K562 (cell line): ENCODE measurements at regions not wholly inside any gene's neighbourhood (a gene's known extent, or its start where the extent isn't known, plus 50 kb on each side); places are given as distances from the start of the nearest gene placed in this dataset.

Experiments used
- ATAC-seq: fragments of 200-7000 bp; cut with Tn5 transposase; 3 replicates; pipeline ENCODE4 v1.9.1; 2020; ENCODE audit warnings: moderate library complexity
- BruUV-seq: library from RNA; stranded (reverse); fragments of 400-500 nt; replicated peaks from 2 replicates; lab custom pipeline; 2021; lab: Mats Ljungman, UMichigan
- CTCF ChIA-PET: fragments of 300-600 bp; formaldehyde crosslinking; extraction: SDS; loops from one replicate; lab custom pipeline; 2021; ENCODE audit warnings: low intra/inter-chr PET ratio; lab: Yijun Ruan, JAX
- POLR2A ChIA-PET: fragments of 300-600, 350-650 bp; sonication (Branson Sonifier 250); formaldehyde crosslinking; extraction: SDS; loops from one replicate; lab custom pipeline; 2021; ENCODE audit warnings: antibody characterized with exemption, inconsistent platforms; lab: Yijun Ruan, JAX
- DNase-seq, 4 experiments: peaks; one replicate each; pipeline versions ENCODE4 v3.0.0 to v3.0.0-alpha.2; 2011 to 2018; ENCODE audit warnings: low spot score in 3 of 4, mixed read lengths in 3 of 4; ENCODE audit errors: extremely low read depth in 1 of 4
- FAIRE-seq: peaks from 2 replicates; lab custom pipeline; 2011; peaks lifted over from hg19 to GRCh38; lab: Jason Lieb, UNC
- H2AFZ ChIP-seq: 2 replicates; pipeline ENCODE4 v1.6.0; 2011; ENCODE audit warnings: low read depth, low read length, control low read depth, inconsistent platforms
- H3K27ac ChIP-seq: fragments of 200-600 bp; 3 replicates; pipeline ENCODE4 v1.8.0; 2011; ENCODE audit warnings: low read depth, mild to moderate bottlenecking, control low read depth, inconsistent platforms, low read length, moderate library complexity, mixed read lengths; ENCODE audit errors: extremely low read depth
- H3K27me3 ChIP-seq, 2 experiments: fragments of 300-600 bp in 1 of 2; 2 replicates in 1 of 2; 3 replicates in 1 of 2; pipeline versions ENCODE4 v1.6.0 to v1.8.0; 2011; ENCODE audit warnings: inconsistent platforms in 2 of 2, low read length in 2 of 2, mild to moderate bottlenecking in 1 of 2, mixed read lengths in 1 of 2, moderate library complexity in 1 of 2; ENCODE audit not compliant: control insufficient read depth in 2 of 2, insufficient read depth in 2 of 2
- H3K36me3 ChIP-seq: fragments of 300-600 bp; 3 replicates; pipeline ENCODE4 v1.8.0; 2011; ENCODE audit warnings: mild to moderate bottlenecking, low read length, inconsistent platforms; ENCODE audit not compliant: control insufficient read depth, insufficient read depth
- H3K4me1 ChIP-seq, 2 experiments: fragments of 200-600 bp in 1 of 2; replicated peaks in 1 of 2; 2 replicates in 1 of 2; 3 replicates in 1 of 2; pipeline versions ENCODE4 v1.5.1 to v1.8.0; 2011; ENCODE audit warnings: inconsistent platforms in 2 of 2, low read length in 2 of 2, mild to moderate bottlenecking in 1 of 2, mixed read lengths in 1 of 2, moderate library complexity in 1 of 2; ENCODE audit not compliant: control insufficient read depth in 2 of 2, insufficient read depth in 2 of 2
- H3K4me2 ChIP-seq: 2 replicates; pipeline ENCODE4 v1.6.1; 2011; ENCODE audit warnings: low read length, control low read depth, inconsistent platforms, mixed read lengths; ENCODE audit not compliant: insufficient read depth
- H3K4me3 ChIP-seq: fragments of 200-600 bp; sonication (generic), shearing (Covaris generic); 2 replicates; pipeline ENCODE4 v1.5.1; 2016; ENCODE audit warnings: control low read depth, inconsistent platforms
- H3K79me2 ChIP-seq: fragments of 200-600 bp; 3 replicates; pipeline ENCODE4 v1.8.0; 2011; ENCODE audit warnings: low read length, inconsistent platforms; ENCODE audit not compliant: control insufficient read depth, insufficient read depth
- H3K9ac ChIP-seq, 2 experiments: 2 replicates each; pipeline versions ENCODE4 v1.6.0 to v1.6.1; 2011; ENCODE audit warnings: low read depth in 2 of 2, low read length in 2 of 2, control low read depth in 1 of 2, inconsistent platforms in 1 of 2, mild to moderate bottlenecking in 1 of 2, mixed read lengths in 1 of 2; ENCODE audit not compliant: insufficient read depth in 1 of 2
- H3K9me1 ChIP-seq: one replicate; pipeline ENCODE4 v1.6.0; 2011; ENCODE audit warnings: inconsistent platforms, mild to moderate bottlenecking, low read length, moderate library complexity; ENCODE audit not compliant: control insufficient read depth, insufficient read depth
- H3K9me3 ChIP-seq: replicated peaks from 2 replicates; pipeline ENCODE4 v1.5.1; 2011; ENCODE audit warnings: low read depth, low read length, inconsistent platforms; ENCODE audit not compliant: control insufficient read depth, insufficient read depth
- H4K20me1 ChIP-seq: replicated peaks from 2 replicates; pipeline ENCODE4 v1.6.1; 2011; ENCODE audit warnings: low read length, inconsistent platforms, mixed read lengths; ENCODE audit not compliant: control insufficient read depth, insufficient read depth
- BHLHE40 ChIP-seq: IDR thresholded peaks from 2 replicates; pipeline ENCODE4 v1.6.1; 2011; ENCODE audit warnings: low read length, improper control_type of control experiment
- E2F1 ChIP-seq: sonication (generic); formaldehyde crosslinking; IDR thresholded peaks from 2 replicates; pipeline ENCODE4 v1.8.1; 2023; ENCODE audit warnings: mild to moderate bottlenecking, missing genetic modification reagents, moderate library complexity
- E4F1 ChIP-seq: fragments of 250-450 bp; sonication (Bioruptor Pico); IDR thresholded peaks from 2 replicates; pipeline ENCODE4 v1.5.0; 2021; ENCODE audit warnings: mild to moderate bottlenecking, borderline replicate concordance
- HIVEP1 ChIP-seq: fragments of 250-450 bp; sonication (Bioruptor Pico); IDR thresholded peaks from 2 replicates; pipeline ENCODE4 v1.4.0; 2020; ENCODE audit warnings: mild to moderate bottlenecking
- HLTF ChIP-seq: fragments of 450-650 bp; IDR thresholded peaks from 2 replicates; pipeline ENCODE4 v1.6.1; 2016
- NR2C2 ChIP-seq, 2 experiments: fragments of 200-800 bp in 1 of 2; sonication (Bioruptor generic) in 1 of 2; sonication (generic) in 1 of 2; formaldehyde crosslinking in 1 of 2; IDR thresholded peaks; 2 replicates each; pipeline versions ENCODE4 v1.6.1 to v1.8.0; 2016 to 2022; ENCODE audit warnings: mild to moderate bottlenecking in 1 of 2, missing compliant biosample characterization in 1 of 2, missing genetic modification characterization in 1 of 2, missing genetic modification reagents in 1 of 2
- PRPF4 ChIP-seq: fragments of 200-400 bp; formaldehyde crosslinking; IDR thresholded peaks from one replicate; pipeline ENCODE4 v1.6.1; 2017; ENCODE audit warnings: low read length, low read depth, mild to moderate bottlenecking; ENCODE audit not compliant: insufficient read depth, poor library complexity, severe bottlenecking
- TARDBP ChIP-seq: fragments of 450-650 bp; IDR thresholded peaks from 2 replicates; pipeline ENCODE4 v1.6.1; 2016
- ZFP36 ChIP-seq: fragments of 150-350 bp; IDR thresholded peaks from 2 replicates; pipeline ENCODE4 v1.6.1; 2018; ENCODE audit warnings: low read length, low read depth; ENCODE audit not compliant: partially characterized antibody
- ZNF212 ChIP-seq: fragments of 450-650 bp; formaldehyde crosslinking; IDR thresholded peaks from 2 replicates; pipeline ENCODE4 v1.4.0; 2020; ENCODE audit warnings: mild to moderate bottlenecking
- ZNF445 ChIP-seq: fragments of 250-450 bp; sonication (Bioruptor Pico); IDR thresholded peaks from 2 replicates; pipeline ENCODE4 v1.4.0; 2020; ENCODE audit warnings: low read depth, mild to moderate bottlenecking, moderate library complexity
- ZNF699 ChIP-seq: fragments of 250-450 bp; sonication (Bioruptor Pico); IDR thresholded peaks from 2 replicates; pipeline ENCODE4 v1.8.0; 2021; ENCODE audit warnings: mild to moderate bottlenecking, moderate library complexity; ENCODE audit not compliant: insufficient replicate concordance
- WGBS: fragments of 100-300 bp; shearing (Covaris generic); methylation state at CpG from one replicate; pipeline ENCODE4 v1.1.6; 2016; ENCODE audit warnings: low coverage, mixed read lengths; ENCODE audit not compliant: insufficient coverage; ENCODE audit errors: missing lambda C conversion rate; 5-methylcytosine and 5-hydroxymethylcytosine counted together
- in situ Hi-C: fragments of 300-500 bp; cut with MboI; formaldehyde crosslinking; loops from 4 replicates; pipeline ENCODE4 v1.15.0; 2018; ENCODE audit warnings: inconsistent platforms, mixed read lengths
- intact Hi-C: fragments of 100-400 bp; cut with micrococcal nuclease; formaldehyde crosslinking; loops from 2 replicates; pipeline ENCODE4 v1.14.2; 2022
- TF ChIP-seq, protein P1 (sequence below): fragments of 450-650 bp; IDR thresholded peaks from one replicate; pipeline ENCODE4 v1.6.1; 2018; ENCODE audit warnings: mild to moderate bottlenecking, moderate library complexity; ENCODE audit not compliant: partially characterized antibody

DNA sequence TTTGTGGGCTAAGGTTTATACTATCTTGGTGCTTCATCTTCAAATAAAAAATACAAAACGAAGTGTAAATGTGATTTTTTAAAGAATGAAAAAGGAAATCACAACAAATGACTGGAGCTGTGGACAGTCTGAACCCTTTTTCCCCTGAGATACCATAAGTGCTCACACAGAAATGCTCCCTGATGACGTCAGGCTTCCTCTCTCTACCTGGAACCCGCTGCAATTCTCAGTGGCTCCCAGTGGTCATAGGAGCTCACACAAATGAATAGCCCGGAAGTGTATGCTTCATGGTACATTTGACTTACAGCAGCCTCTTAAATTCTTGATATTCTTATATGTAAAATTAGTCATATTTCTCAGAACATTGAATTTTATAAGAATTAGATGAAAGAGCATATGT lies 249.7 kb upstream of the GYPC start:
- H4K20me1 ChIP-seq = no peaks in the 10 kb centered on the region
- peak in 1 of 4 experiments; percentile 1 for DNase-seq
- no peak overlapping the region for H3K27ac ChIP-seq
- H3K9me1 ChIP-seq = no peaks in the 10 kb centered on the region
- H3K79me2 ChIP-seq = no peaks in the 10 kb centered on the region
- H3K4me2 ChIP-seq = no peak overlapping the region
- intact Hi-C loops (no loop called here), in situ Hi-C loops (no loop called here)
- ChIA-PET POLR2A (no interaction called here), CTCF (no interaction called here)
- BruUV-seq = no TSS peak
- FAIRE-seq = no peak
- ATAC-seq = no peak
- H3K9me3 ChIP-seq = no peaks in the 10 kb centered on the region
- WGBS = 0% methylated on average over 4 of the region's 4 CpGs
- no peaks in the 10 kb centered on the region for H3K27me3 ChIP-seq
- no peaks in the 10 kb centered on the region for H3K36me3 ChIP-seq
- H2AFZ ChIP-seq = no peak overlapping the region
- TF ChIP-seq TARDBP (no peak), ZNF445 (CRISPR knock-in tag) (no peak), HLTF (no peak), PRPF4 (no peak), E4F1 (no peak), HIVEP1 (CRISPR knock-in tag) (no peak), ZNF699 (CRISPR knock-in tag) (no peak), ZFP36 (no peak), ZNF212 (CRISPR knock-in tag) (no peak), BHLHE40 (no peak), E2F1 (CRISPR knock-in tag) (no peak), NR2C2 (CRISPR knock-in tag; IDR thresholded peaks at IDR 0.05) (no peak), NR2C2 (tag; IDR thresholded peaks at IDR 0.05) (no peak)
- TF ChIP-seq, protein P1, sequence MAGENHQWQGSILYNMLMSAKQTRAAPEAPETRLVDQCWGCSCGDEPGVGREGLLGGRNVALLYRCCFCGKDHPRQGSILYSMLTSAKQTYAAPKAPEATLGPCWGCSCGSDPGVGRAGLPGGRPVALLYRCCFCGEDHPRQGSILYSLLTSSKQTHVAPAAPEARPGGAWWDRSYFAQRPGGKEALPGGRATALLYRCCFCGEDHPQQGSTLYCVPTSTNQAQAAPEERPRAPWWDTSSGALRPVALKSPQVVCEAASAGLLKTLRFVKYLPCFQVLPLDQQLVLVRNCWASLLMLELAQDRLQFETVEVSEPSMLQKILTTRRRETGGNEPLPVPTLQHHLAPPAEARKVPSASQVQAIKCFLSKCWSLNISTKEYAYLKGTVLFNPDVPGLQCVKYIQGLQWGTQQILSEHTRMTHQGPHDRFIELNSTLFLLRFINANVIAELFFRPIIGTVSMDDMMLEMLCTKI = no peak
- H3K4me3 ChIP-seq = no peak overlapping the region
- no peak overlapping the region for H3K9ac ChIP-seq
- H3K4me1 ChIP-seq = no peaks in the 10 kb centered on the region
